Astrocyte (in vitro differentiated cells and primary cell): ENCODE measurements at regions not wholly inside any gene's neighbourhood (a gene's known extent, or its start where the extent isn't known, plus 50 kb on each side); places are given as distances from the start of the nearest gene placed in this dataset.

Source experiments
- CTCF ChIP-seq: IDR thresholded peaks from 2 replicates; pipeline ENCODE4 v1.5.1; 2011; ENCODE audit warnings: low read depth, mild to moderate bottlenecking, inconsistent platforms, low read length, moderate library complexity; ENCODE audit not compliant: insufficient read depth
- EZH2 ChIP-seq: IDR thresholded peaks from 2 replicates; pipeline ENCODE4 v1.6.1; 2012; ENCODE audit warnings: mild to moderate bottlenecking, low read length, inconsistent platforms; ENCODE audit not compliant: insufficient read depth

- TF ChIP-seq CTCF (no peak), EZH2 (no peak)
Measured at GRCh38 chr3:86229775-86230094, 761.2 kb downstream of the VGLL3 start.
